SIG-M5 treated with dmso at 0.1 percent for 504 hours (cell line): ENCODE measurements at regions not wholly inside any gene's neighbourhood (a gene's known extent, or its start where the extent isn't known, plus 50 kb on each side); places are given as distances from the start of the nearest gene placed in this dataset.

Experiments used
- DNase-seq: peaks from one replicate; lab custom pipeline; 2025; ENCODE audit not compliant: unreplicated experiment; lab: John Stamatoyannopoulos, UW

GRCh38 chr5:175246889-175247520 lies 197.0 kb downstream of the DRD1 start:
- DNase-seq = no peak

GRCh38 chr5:175246242-175246888 lies 197.6 kb downstream of the DRD1 start:
- DNase-seq = no peak

GRCh38 chr5:175243441-175243840 lies 200.5 kb downstream of the DRD1 start:
- DNase-seq = no peak

- DNase-seq = no peak
These were observed 201.8 kb downstream of the DRD1 start for GRCh38 chr5:175242207-175242606.

GRCh38 chr5:175238326-175238725 lies 205.7 kb downstream of the DRD1 start:
- no peak for DNase-seq

- DNase-seq = no peak
These were observed 207.8 kb downstream of the DRD1 start for GRCh38 chr5:175236176-175236575.

GRCh38 chr5:175235251-175235960 lies 208.6 kb downstream of the DRD1 start:
- no peak for DNase-seq

- no peak for DNase-seq
These were observed 213.7 kb downstream of the DRD1 start for GRCh38 chr5:175230299-175230698.

- no peak for DNase-seq
These were observed 217.5 kb downstream of the DRD1 start for GRCh38 chr5:175226506-175226905.

- DNase-seq = no peak
These were observed 220.7 kb downstream of the DRD1 start for GRCh38 chr5:175223291-175223690.

- no peak for DNase-seq
These were observed 221.4 kb downstream of the DRD1 start for GRCh38 chr5:175222621-175223020.

GRCh38 chr5:175220549-175220948 lies 223.4 kb downstream of the DRD1 start:
- no peak for DNase-seq

GRCh38 chr5:175219366-175219765 lies 224.6 kb downstream of the DRD1 start:
- DNase-seq = no peak

- DNase-seq = no peak
These were observed 227.0 kb downstream of the DRD1 start for GRCh38 chr5:175216991-175217390.

- no peak for DNase-seq
These were observed 228.1 kb downstream of the DRD1 start for GRCh38 chr5:175215906-175216305.

- DNase-seq = no peak
These were observed 229.8 kb downstream of the DRD1 start for GRCh38 chr5:175214152-175214551.

GRCh38 chr5:175211956-175212756 lies 231.8 kb downstream of the DRD1 start:
- DNase-seq = no peak

GRCh38 chr5:175207321-175208040 lies 236.5 kb downstream of the DRD1 start:
- DNase-seq = no peak

GRCh38 chr5:175206669-175207068 lies 237.3 kb downstream of the DRD1 start:
- no peak for DNase-seq

GRCh38 chr5:175202463-175203068 lies 241.4 kb downstream of the DRD1 start:
- no peak for DNase-seq
